ENCODE measurements at regions not wholly inside any gene's neighbourhood (a gene's known extent, or its start where the extent isn't known, plus 50 kb on each side); places are given as distances from the start of the nearest gene placed in this dataset.

GRCh38 chr5:157930710-157931109 lies 71.8 kb upstream of the CLINT1 start:
- no peak for DNase-seq

GRCh38 chr5:157926977-157927376 lies 68.0 kb upstream of the CLINT1 start:
- no peak for DNase-seq

GRCh38 chr5:157925786-157926671 lies 67.1 kb upstream of the CLINT1 start:
- no peak for DNase-seq

- DNase-seq = no peak
These were observed 66.2 kb upstream of the CLINT1 start for GRCh38 chr5:157924931-157925729.

- DNase-seq = no peak
These were observed 65.5 kb upstream of the CLINT1 start for GRCh38 chr5:157924490-157924889.

GRCh38 chr5:157923765-157924164 lies 64.8 kb upstream of the CLINT1 start:
- no peak for DNase-seq

GRCh38 chr5:157922026-157922425 lies 63.1 kb upstream of the CLINT1 start:
- DNase-seq = no peak

- no peak for DNase-seq
These were observed 61.9 kb upstream of the CLINT1 start for GRCh38 chr5:157920828-157921170.

GRCh38 chr5:157918811-157919742 lies 60.1 kb upstream of the CLINT1 start:
- peak; percentile 8 for DNase-seq

- peak; percentile 91 for DNase-seq
These were observed 59.2 kb upstream of the CLINT1 start for GRCh38 chr5:157917899-157918809.

- DNase-seq = no peak
These were observed 58.5 kb upstream of the CLINT1 start for GRCh38 chr5:157917491-157917890.

GRCh38 chr5:157915638-157916037 lies 56.7 kb upstream of the CLINT1 start:
- DNase-seq = peak; percentile 15

- DNase-seq = no peak
These were observed 55.3 kb upstream of the CLINT1 start for GRCh38 chr5:157914151-157914788.

GRCh38 chr5:157913575-157913974 lies 54.6 kb upstream of the CLINT1 start:
- DNase-seq = no peak

- DNase-seq = no peak
These were observed 53.8 kb upstream of the CLINT1 start for GRCh38 chr5:157912621-157913325.

GRCh38 chr5:157911568-157911967 lies 52.6 kb upstream of the CLINT1 start:
- DNase-seq = no peak
